GM12878 (cell line): ENCODE measurements at regions not wholly inside any gene's neighbourhood (a gene's known extent, or its start where the extent isn't known, plus 50 kb on each side); places are given as distances from the start of the nearest gene placed in this dataset.

Experiments used
- ATF7 ChIP-seq: fragments of 450-650 bp; IDR thresholded peaks from 2 replicates; pipeline ENCODE4 v1.6.1; 2016; ENCODE audit warnings: low read depth, mild to moderate bottlenecking
- BCLAF1 ChIP-seq: fragments of 450-650 bp; IDR thresholded peaks from 2 replicates; pipeline ENCODE4 v1.6.1; 2017; ENCODE audit warnings: antibody characterized with exemption, mild to moderate bottlenecking, moderate library complexity
- BHLHE40 ChIP-seq, 2 experiments: fragments of 450-650 bp in 1 of 2; IDR thresholded peaks; 2 replicates each; pipeline ENCODE4 v1.6.1; 2011 to 2017; ENCODE audit warnings: low read depth in 2 of 2, borderline replicate concordance in 1 of 2, improper control_type of control experiment in 1 of 2, low read length in 1 of 2, mild to moderate bottlenecking in 1 of 2
- CEBPB ChIP-seq, 2 experiments: fragments of 150-350 bp in 1 of 2; IDR thresholded peaks; 2 replicates each; pipeline ENCODE4 v1.6.1; 2012 to 2014; ENCODE audit warnings: low read depth in 2 of 2, low read length in 2 of 2, borderline replicate concordance in 1 of 2, inconsistent platforms in 1 of 2
- ESRRA ChIP-seq: IDR thresholded peaks from 2 replicates; pipeline ENCODE4 v1.6.1; 2012; ENCODE audit warnings: mild to moderate bottlenecking, low read length, improper control_type of control experiment
- ETV6 ChIP-seq, 2 experiments: fragments of 450-650 bp in 1 of 2; IDR thresholded peaks in 1 of 2; conservative IDR thresholded peaks in 1 of 2; 2 replicates each; pipeline ENCODE4 v1.6.1; 2014; ENCODE audit warnings: antibody characterized with exemption in 1 of 2, borderline replicate concordance in 1 of 2, low read depth in 1 of 2, mild to moderate bottlenecking in 1 of 2, moderate library complexity in 1 of 2
- GABPA ChIP-seq: IDR thresholded peaks from 2 replicates; pipeline ENCODE4 v1.6.1; 2014; ENCODE audit warnings: antibody characterized with exemption, low read depth, mild to moderate bottlenecking, inconsistent platforms
- HDAC2 ChIP-seq: fragments of 200-600 bp; sonication (generic); IDR thresholded peaks from 2 replicates; pipeline ENCODE4 v1.6.1; 2017
- MAX ChIP-seq: IDR thresholded peaks from 2 replicates; pipeline ENCODE4 v1.6.1; 2012; ENCODE audit warnings: low read depth, low read length, improper control_type of control experiment
- MLLT1 ChIP-seq: fragments of 450-650 bp; IDR thresholded peaks from 2 replicates; pipeline ENCODE4 v1.6.1; 2016; ENCODE audit warnings: mild to moderate bottlenecking
- PML ChIP-seq: IDR thresholded peaks from 2 replicates; pipeline ENCODE4 v1.6.1; 2012; ENCODE audit warnings: low read length, inconsistent platforms
- POLR2A ChIP-seq: IDR thresholded peaks from 2 replicates; pipeline ENCODE4 v1.6.1; 2011; ENCODE audit warnings: low read depth, mild to moderate bottlenecking, low read length
- RBBP5 ChIP-seq: fragments of 200-600 bp; sonication (generic); conservative IDR thresholded peaks from 2 replicates; pipeline ENCODE4 v1.6.1; 2016
- SKIL ChIP-seq: fragments of 450-650 bp; IDR thresholded peaks from 2 replicates; pipeline ENCODE4 v1.6.1; 2017; ENCODE audit warnings: mild to moderate bottlenecking, low read depth, inconsistent platforms; ENCODE audit not compliant: poor library complexity, severe bottlenecking
- SMAD5 ChIP-seq: IDR thresholded peaks from 2 replicates; pipeline ENCODE4 v1.6.1; 2016; ENCODE audit warnings: antibody characterized with exemption, low read depth
- SP1 ChIP-seq: IDR thresholded peaks from one replicate; pipeline ENCODE4 v1.6.1; 2011; ENCODE audit warnings: low read depth, low read length
- ZNF217 ChIP-seq: fragments of 450-650 bp; IDR thresholded peaks from 2 replicates; pipeline ENCODE4 v1.6.1; 2017; ENCODE audit warnings: antibody characterized with exemption, mild to moderate bottlenecking
- TF ChIP-seq, protein P1 (sequence below): fragments of 450-650 bp; IDR thresholded peaks from 2 replicates; pipeline ENCODE4 v1.6.1; 2018; ENCODE audit warnings: borderline replicate concordance, mild to moderate bottlenecking; ENCODE audit not compliant: partially characterized antibody
- TF ChIP-seq, protein P2 (sequence below): IDR thresholded peaks from 2 replicates; pipeline ENCODE4 v1.6.1; 2011; ENCODE audit warnings: low read depth, low read length, improper control_type of control experiment, borderline replicate concordance

DNA sequence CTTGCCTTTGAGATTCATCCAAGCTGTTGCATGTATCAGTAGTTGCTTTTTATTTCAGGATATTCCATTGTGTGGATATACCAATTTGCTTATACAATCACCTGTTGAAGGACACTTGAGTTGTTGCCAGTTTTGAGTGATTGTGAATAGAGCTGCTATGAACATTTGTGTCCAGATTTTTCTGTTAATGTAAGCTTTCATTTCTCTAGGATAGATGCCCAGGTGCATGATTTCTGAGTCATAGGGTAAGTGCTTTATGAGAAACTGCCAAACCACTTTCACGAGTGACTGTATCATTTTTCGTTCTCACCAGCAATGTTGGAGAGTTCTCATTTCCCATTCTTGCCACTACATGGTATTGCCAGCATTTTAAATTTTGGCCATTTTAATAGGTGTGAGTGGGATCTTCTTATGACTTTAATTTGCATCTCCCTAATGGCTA is 434.6 kb upstream of the RGS6 start (continued):
- TF ChIP-seq SP1 = peak; percentile 72
- TF ChIP-seq PML = peak; percentile 84; the same call in 1 of the 2 replicates
- TF ChIP-seq GABPA = peak; percentile 65; the same call in 1 of the 2 replicates
- no peak for TF ChIP-seq HDAC2
- no peak; the same call in none of the 2 replicates for TF ChIP-seq ZNF217
- no peak for TF ChIP-seq POLR2A
- TF ChIP-seq BCLAF1 = no peak
- TF ChIP-seq BHLHE40 (IDR thresholded peaks at IDR 0.05; ENCODE audit: borderline replicate concordance in 1 of 2, low read depth in 2 of 2, low read length in 1 of 2) = peak; percentile 93
- TF ChIP-seq ETV6 (conservative IDR thresholded peaks at IDR 0.05 in 1 of 2, IDR thresholded peaks at IDR 0.05 in 1 of 2; ENCODE audit: borderline replicate concordance in 1 of 2, low read depth in 1 of 2) = peak in 1 of 2 experiments; percentile 84; a peak in 2 of 4 replicates
- TF ChIP-seq SMAD5 = no peak
- TF ChIP-seq MLLT1 = peak; percentile 56; the same call in 1 of the 2 replicates
- TF ChIP-seq ESRRA = no peak
- TF ChIP-seq, protein P1, sequence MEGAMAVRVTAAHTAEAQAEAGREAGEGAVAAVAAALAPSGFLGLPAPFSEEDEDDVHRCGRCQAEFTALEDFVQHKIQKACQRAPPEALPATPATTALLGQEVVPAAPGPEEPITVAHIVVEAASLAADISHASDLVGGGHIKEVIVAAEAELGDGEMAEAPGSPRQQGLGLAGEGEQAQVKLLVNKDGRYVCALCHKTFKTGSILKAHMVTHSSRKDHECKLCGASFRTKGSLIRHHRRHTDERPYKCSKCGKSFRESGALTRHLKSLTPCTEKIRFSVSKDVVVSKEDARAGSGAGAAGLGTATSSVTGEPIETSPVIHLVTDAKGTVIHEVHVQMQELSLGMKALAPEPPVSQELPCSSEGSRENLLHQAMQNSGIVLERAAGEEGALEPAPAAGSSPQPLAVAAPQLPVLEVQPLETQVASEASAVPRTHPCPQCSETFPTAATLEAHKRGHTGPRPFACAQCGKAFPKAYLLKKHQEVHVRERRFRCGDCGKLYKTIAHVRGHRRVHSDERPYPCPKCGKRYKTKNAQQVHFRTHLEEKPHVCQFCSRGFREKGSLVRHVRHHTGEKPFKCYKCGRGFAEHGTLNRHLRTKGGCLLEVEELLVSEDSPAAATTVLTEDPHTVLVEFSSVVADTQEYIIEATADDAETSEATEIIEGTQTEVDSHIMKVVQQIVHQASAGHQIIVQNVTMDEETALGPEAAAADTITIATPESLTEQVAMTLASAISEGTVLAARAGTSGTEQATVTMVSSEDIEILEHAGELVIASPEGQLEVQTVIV = no peak
- no peak for TF ChIP-seq MAX
- no peak for TF ChIP-seq RBBP5
- TF ChIP-seq SKIL = peak; percentile 89
- TF ChIP-seq CEBPB (IDR thresholded peaks at IDR 0.05; ENCODE audit: borderline replicate concordance in 1 of 2, low read depth in 2 of 2, low read length in 2 of 2) = peak in 1 of 2 experiments; percentile 53; a peak in 1 of 4 replicates
- TF ChIP-seq, protein P2, sequence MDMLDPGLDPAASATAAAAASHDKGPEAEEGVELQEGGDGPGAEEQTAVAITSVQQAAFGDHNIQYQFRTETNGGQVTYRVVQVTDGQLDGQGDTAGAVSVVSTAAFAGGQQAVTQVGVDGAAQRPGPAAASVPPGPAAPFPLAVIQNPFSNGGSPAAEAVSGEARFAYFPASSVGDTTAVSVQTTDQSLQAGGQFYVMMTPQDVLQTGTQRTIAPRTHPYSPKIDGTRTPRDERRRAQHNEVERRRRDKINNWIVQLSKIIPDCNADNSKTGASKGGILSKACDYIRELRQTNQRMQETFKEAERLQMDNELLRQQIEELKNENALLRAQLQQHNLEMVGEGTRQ = no peak
- peak; percentile 93 for TF ChIP-seq ATF7
